Smooth muscle cell of the brain vasculature (primary cell): ENCODE measurements at regions not wholly inside any gene's neighbourhood (a gene's known extent, or its start where the extent isn't known, plus 50 kb on each side); places are given as distances from the start of the nearest gene placed in this dataset.

ENCODE experiments used
- DNase-seq: peaks from one replicate; pipeline ENCODE4 v3.0.0-alpha.2; 2012; ENCODE audit warnings: low read depth, low spot score

GRCh38 chr10:10794046-10794445 lies 223.6 kb upstream of the CELF2 start:
- DNase-seq = no peak

- peak; percentile 81 for DNase-seq
These were observed 222.9 kb upstream of the CELF2 start for GRCh38 chr10:10794791-10795191.

GRCh38 chr10:10796061-10796773 lies 221.5 kb upstream of the CELF2 start:
- no peak for DNase-seq

GRCh38 chr10:10796774-10797415 lies 220.8 kb upstream of the CELF2 start:
- DNase-seq = no peak

GRCh38 chr10:10797513-10797912 lies 220.2 kb upstream of the CELF2 start:
- DNase-seq = no peak

GRCh38 chr10:10798102-10798863 lies 219.4 kb upstream of the CELF2 start:
- no peak for DNase-seq

- DNase-seq = no peak
These were observed 218.8 kb upstream of the CELF2 start for GRCh38 chr10:10798864-10799192.

GRCh38 chr10:10800961-10801360 lies 216.7 kb upstream of the CELF2 start:
- DNase-seq = no peak

GRCh38 chr10:10803278-10803677 lies 214.4 kb upstream of the CELF2 start:
- DNase-seq = no peak

GRCh38 chr10:10804061-10804460 lies 213.6 kb upstream of the CELF2 start:
- DNase-seq = no peak

GRCh38 chr10:10804998-10805740 lies 212.5 kb upstream of the CELF2 start:
- no peak for DNase-seq

GRCh38 chr10:10807106-10807505 lies 210.6 kb upstream of the CELF2 start:
- DNase-seq = no peak

GRCh38 chr10:10811562-10811961 lies 206.1 kb upstream of the CELF2 start:
- no peak for DNase-seq

- no peak for DNase-seq
These were observed 204.0 kb upstream of the CELF2 start for GRCh38 chr10:10813656-10814055.

GRCh38 chr10:10814069-10814468 lies 203.6 kb upstream of the CELF2 start:
- DNase-seq = no peak

- no peak for DNase-seq
These were observed 201.2 kb upstream of the CELF2 start for GRCh38 chr10:10816447-10816846.

GRCh38 chr10:10817609-10818008 lies 200.1 kb upstream of the CELF2 start:
- DNase-seq = no peak

- DNase-seq = no peak
These were observed 199.6 kb upstream of the CELF2 start for GRCh38 chr10:10818082-10818481.

GRCh38 chr10:10819206-10819856 lies 198.3 kb upstream of the CELF2 start:
- DNase-seq = no peak

- no peak for DNase-seq
These were observed 195.7 kb upstream of the CELF2 start for GRCh38 chr10:10821926-10822325.

- peak; percentile 23 for DNase-seq
These were observed 193.0 kb upstream of the CELF2 start for GRCh38 chr10:10824591-10825148.
